SIG-M5 (cell line): ENCODE measurements at regions not wholly inside any gene's neighbourhood (a gene's known extent, or its start where the extent isn't known, plus 50 kb on each side); places are given as distances from the start of the nearest gene placed in this dataset.
"Not testable (repeated sequence)": the region's sequence is repeated elsewhere in the genome, so short reads cannot be mapped to it uniquely, and the experiment has no call there.

Source experiments
- DNase-seq: peaks from one replicate; lab custom pipeline; 2025; lab: John Stamatoyannopoulos, UW

GRCh38 chr2:203585516-203585915 is 50.4 kb upstream of the RAPH1 start:
- DNase-seq, result no peak

GRCh38 chr2:203586206-203586605 is 51.1 kb upstream of the RAPH1 start:
- no peak for DNase-seq

GRCh38 chr2:203586696-203587095 is 51.6 kb upstream of the RAPH1 start:
- no peak for DNase-seq

- no peak for DNase-seq
These were observed 55.4 kb upstream of the RAPH1 start for GRCh38 chr2:203590496-203590895.

GRCh38 chr2:203591642-203592041 is 56.5 kb upstream of the RAPH1 start:
- DNase-seq, result no peak

- DNase-seq, result no peak
These were observed 57.4 kb upstream of the RAPH1 start for GRCh38 chr2:203592470-203592869.

- no peak for DNase-seq
These were observed 59.4 kb upstream of the RAPH1 start for GRCh38 chr2:203594541-203594940.

- no peak for DNase-seq
These were observed 61.1 kb upstream of the RAPH1 start for GRCh38 chr2:203596183-203596582.

- no peak for DNase-seq
These were observed 64.4 kb upstream of the RAPH1 start for GRCh38 chr2:203599509-203599908.

- DNase-seq, result no peak
These were observed 65.2 kb upstream of the RAPH1 start for GRCh38 chr2:203600286-203600685.

- DNase-seq, result no peak
These were observed 68.6 kb upstream of the RAPH1 start for GRCh38 chr2:203603456-203604389.

- no peak for DNase-seq
These were observed 70.2 kb upstream of the RAPH1 start for GRCh38 chr2:203605302-203605701.

- no peak for DNase-seq
These were observed 71.0 kb upstream of the RAPH1 start for GRCh38 chr2:203606051-203606450.

GRCh38 chr2:203610558-203610957 is 75.5 kb upstream of the RAPH1 start:
- DNase-seq, result no peak

- no peak for DNase-seq
These were observed 77.1 kb upstream of the RAPH1 start for GRCh38 chr2:203612246-203612645.

- DNase-seq, result no peak
These were observed 84.3 kb upstream of the RAPH1 start for GRCh38 chr2:203619267-203619878.

- DNase-seq, result no peak
These were observed 84.4 kb upstream of the CD28 start for GRCh38 chr2:203621981-203622515.

GRCh38 chr2:203623096-203623495 is 83.3 kb upstream of the CD28 start:
- no peak for DNase-seq

GRCh38 chr2:203623661-203624060 is 82.8 kb upstream of the CD28 start:
- no peak for DNase-seq

- DNase-seq, result no peak
These were observed 80.7 kb upstream of the CD28 start for GRCh38 chr2:203625701-203626100.

GRCh38 chr2:203626247-203626646 is 80.2 kb upstream of the CD28 start:
- not testable (repeated sequence) for DNase-seq

GRCh38 chr2:203626952-203627681 is 79.3 kb upstream of the CD28 start:
- no peak for DNase-seq
